GM21825 (cell line): ENCODE measurements at regions not wholly inside any gene's neighbourhood (a gene's known extent, or its start where the extent isn't known, plus 50 kb on each side); places are given as distances from the start of the nearest gene placed in this dataset.

Experiments used
- ATAC-seq: cut with Tn5 transposase; IDR thresholded peaks from one replicate; pipeline ENCODE4 v1.9.1; 2021; ENCODE audit warnings: mild to moderate bottlenecking, moderate library complexity; ENCODE audit not compliant: unreplicated experiment

GRCh38 chr2:168338292-168338691 is 90.9 kb upstream of the STK39 start:
- ATAC-seq, result no peak

- ATAC-seq, result no peak
Observed at GRCh38 chr2:168338803-168339437, 91.5 kb upstream of the STK39 start.

- no peak for ATAC-seq
Observed at GRCh38 chr2:168340931-168341330, 93.5 kb upstream of the STK39 start.

- ATAC-seq, result no peak
Observed at GRCh38 chr2:168343586-168343985, 96.2 kb upstream of the STK39 start.

- no peak for ATAC-seq
Observed at GRCh38 chr2:168344706-168345105, 97.3 kb upstream of the STK39 start.

GRCh38 chr2:168345601-168346000 is 98.2 kb upstream of the STK39 start:
- ATAC-seq, result no peak

- peak; percentile 75 for ATAC-seq
Observed at GRCh38 chr2:168346725-168347477, 99.5 kb upstream of the STK39 start.

- ATAC-seq, result no peak
Observed at GRCh38 chr2:168348076-168348475, 100.7 kb upstream of the STK39 start.

GRCh38 chr2:168350380-168350779 is 103.0 kb upstream of the STK39 start:
- no peak for ATAC-seq

GRCh38 chr2:168353251-168353650 is 102.8 kb upstream of the CERS6 start:
- ATAC-seq, result no peak

GRCh38 chr2:168354499-168354898 is 101.6 kb upstream of the CERS6 start:
- ATAC-seq, result no peak

GRCh38 chr2:168355121-168355520 is 101.0 kb upstream of the CERS6 start:
- no peak for ATAC-seq

GRCh38 chr2:168355779-168356476 is 100.1 kb upstream of the CERS6 start:
- no peak for ATAC-seq

- no peak for ATAC-seq
Observed at GRCh38 chr2:168356477-168356835, 99.6 kb upstream of the CERS6 start.

- no peak for ATAC-seq
Observed at GRCh38 chr2:168357797-168358472, 98.1 kb upstream of the CERS6 start.

GRCh38 chr2:168359082-168359481 is 97.0 kb upstream of the CERS6 start:
- no peak for ATAC-seq

- ATAC-seq, result no peak
Observed at GRCh38 chr2:168363347-168364092, 92.6 kb upstream of the CERS6 start.

- no peak for ATAC-seq
Observed at GRCh38 chr2:168365094-168365621, 90.9 kb upstream of the CERS6 start.

GRCh38 chr2:168369031-168369430 is 87.0 kb upstream of the CERS6 start:
- ATAC-seq, result no peak

- ATAC-seq, result peak; percentile 98
Observed at GRCh38 chr2:168371273-168372019, 84.6 kb upstream of the CERS6 start.
